ENCODE measurements at regions not wholly inside any gene's neighbourhood (a gene's known extent, or its start where the extent isn't known, plus 50 kb on each side); places are given as distances from the start of the nearest gene placed in this dataset.
"Not testable (repeated sequence)": the region's sequence is repeated elsewhere in the genome, so short reads cannot be mapped to it uniquely, and the experiment has no call there.

DNA sequence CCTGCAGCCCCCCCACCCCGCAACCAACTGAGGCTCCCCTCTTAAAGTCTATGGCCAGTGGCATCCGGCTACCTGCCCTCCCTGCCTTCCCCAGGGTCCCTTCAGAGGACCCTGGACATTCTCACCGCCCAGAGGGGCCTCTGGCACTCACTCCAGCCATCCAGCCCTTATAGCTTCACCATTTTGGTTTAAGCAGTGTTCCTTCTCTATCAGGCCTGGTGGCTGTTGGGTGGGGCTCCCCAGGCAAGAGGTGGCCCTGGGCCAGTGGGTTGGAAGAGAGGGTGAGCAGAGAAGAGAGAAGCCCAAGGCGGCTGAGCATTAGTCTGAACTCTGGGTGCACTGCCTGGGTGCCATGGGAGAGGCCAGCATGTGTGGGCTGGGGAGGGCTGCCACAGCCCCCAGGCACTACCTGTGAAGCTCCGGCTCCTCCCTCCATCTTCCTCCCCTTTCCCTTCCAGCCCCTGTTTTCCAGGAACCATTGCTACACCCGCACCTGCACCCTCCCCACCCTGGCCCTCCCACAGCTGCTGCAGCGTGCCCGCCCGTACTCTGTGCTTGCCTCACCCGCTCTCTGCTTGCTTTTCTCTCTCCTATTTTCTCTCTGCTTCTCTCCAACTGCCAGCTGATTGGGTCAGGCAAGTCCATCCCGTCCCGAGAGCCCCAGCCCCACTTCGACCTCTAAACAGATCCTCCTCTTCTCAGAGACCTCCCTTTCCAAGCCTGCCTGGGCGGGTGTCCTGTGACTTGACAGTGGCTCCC, 168.2 kb downstream of the TBC1D2B start:
- DNase-seq, result no peak

DNA sequence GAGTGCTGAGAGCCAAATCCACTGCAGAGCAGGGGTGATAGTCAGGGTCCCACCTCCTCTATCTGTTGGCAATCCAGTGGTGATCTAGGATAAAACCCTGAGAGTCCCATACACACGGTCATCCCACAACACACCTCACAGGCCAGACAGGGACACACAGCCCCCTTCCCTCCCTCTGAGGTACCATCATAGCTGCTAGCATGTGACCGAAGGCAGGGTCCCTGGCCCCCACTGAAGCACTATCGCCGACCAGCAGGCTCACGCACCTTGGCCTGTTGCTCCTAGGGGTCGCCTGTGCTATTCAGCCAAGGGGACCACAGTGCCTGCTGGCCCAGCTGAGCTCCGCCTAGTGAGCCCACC, 168.8 kb downstream of the TBC1D2B start:
- DNase-seq, result not testable (repeated sequence)

DNA sequence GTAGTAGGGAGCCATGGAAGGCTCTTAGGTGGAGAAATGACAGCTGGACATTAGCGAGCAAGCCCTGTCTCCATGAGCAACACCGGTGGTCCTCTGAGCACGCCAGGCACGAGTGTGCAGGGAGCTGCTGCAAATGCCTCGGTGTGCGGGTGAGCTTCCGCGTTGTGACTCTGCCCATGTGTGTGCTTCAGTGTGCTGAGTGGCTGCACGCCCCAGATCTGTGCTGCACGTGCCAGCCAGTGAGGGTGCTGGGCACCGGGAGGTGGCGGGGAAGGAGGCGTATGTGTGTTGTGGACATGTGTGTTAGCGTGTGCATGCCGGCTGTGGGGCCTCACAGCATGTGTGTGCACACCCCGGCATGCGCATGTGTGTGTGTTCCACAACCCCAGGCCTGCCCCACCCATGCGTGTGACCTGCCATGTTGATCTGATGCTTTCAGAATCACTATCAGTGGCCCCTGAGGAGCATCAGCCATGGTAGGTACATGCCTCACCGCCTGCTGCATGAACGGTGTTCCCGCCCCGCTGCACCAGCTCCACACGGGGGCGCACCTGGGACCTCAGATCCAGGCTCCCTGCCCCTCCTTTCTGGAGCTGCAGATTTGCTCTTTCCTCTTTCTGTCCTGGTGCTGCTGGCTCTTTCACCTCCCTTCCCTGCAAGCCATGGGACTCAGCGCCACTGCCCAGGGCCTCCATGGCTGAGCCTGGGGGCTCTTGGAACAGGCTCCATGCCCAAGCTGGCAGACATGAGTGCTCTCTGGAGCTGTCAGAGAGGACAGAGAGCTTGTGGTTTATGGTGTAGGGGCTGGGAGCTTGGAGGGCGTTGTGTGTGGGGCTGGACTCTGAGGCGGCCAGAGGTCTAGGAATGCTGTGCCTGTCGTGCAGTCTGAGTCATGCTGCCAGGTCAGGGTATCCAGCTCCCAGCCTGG, 169.4 kb downstream of the TBC1D2B start:
- no peak for DNase-seq

DNA sequence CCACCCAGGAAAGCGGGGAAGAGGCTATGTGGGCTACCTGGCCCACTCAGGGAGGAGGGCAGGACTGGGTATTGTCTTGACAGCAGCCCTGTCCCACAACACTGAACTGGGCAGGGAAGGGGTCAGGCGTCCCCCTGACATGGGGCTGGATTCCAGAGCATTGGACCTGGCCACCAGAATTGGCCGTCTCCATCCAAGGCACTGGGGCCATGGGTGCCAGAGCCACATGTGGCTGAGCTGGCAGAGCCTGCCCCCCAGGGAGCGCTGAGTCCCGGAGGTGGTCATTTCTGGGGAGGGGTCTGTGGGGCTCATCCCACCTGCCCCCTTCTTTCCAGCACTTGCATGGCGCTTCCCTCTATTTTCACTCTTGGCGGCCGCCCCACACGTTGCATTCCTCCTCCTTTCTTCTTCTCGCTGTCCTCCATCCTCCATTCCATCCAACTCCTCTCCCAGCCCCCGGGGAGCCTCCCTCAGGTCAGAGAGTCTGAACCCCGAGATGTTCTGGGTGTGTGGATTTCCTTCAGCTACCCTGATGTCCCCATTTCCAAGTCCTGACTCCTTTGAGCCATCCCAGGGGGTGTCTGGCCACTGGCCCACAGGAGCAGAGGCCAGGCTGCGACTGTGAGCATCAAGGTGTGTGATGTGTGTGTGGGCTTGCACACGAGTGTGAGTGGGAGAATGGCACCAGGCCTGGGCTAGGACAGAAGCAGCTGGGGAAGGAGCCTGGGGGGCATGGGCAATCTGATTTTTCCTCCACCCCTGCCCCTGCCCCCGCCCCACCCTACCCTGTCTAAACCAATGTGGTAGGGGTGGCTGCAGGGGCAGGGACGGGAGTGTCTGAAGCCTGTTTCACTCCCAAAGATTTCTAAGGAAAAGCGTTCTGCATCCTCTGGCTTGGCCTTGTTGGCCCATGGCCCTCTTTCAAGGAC, 171.2 kb downstream of the TBC1D2B start:
- not testable (repeated sequence) for DNase-seq

DNA sequence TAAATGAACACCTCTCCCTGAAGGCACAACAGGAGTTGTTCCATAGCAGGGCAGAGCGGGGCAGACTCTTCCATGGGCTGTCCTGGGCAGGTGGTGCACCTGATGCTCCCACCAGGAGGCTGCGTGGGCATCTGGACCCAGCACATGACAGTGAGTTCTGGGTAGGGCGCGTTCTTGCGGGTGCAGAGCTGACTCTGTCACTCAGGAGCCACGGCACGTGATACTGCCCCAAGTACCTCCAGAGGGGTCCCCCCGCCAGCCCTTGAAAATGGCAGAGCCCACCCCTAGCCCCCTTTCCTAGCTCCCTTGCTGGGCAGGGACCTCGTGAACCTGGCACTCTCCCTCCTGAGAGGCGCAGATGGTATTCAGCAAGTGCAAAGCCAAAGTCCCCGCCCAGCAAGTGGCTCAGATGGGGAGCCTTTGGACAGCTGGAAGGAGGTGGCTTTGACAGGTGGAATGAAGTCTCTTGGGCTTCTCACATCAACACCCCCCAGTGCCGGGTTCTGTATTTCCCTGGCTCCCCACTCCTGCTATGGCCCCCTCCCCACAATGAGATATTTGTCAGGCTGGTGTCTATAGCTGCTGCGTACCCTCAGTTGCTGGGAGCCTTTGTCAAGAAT, 172.1 kb downstream of the TBC1D2B start:
- DNase-seq, result no peak

DNA sequence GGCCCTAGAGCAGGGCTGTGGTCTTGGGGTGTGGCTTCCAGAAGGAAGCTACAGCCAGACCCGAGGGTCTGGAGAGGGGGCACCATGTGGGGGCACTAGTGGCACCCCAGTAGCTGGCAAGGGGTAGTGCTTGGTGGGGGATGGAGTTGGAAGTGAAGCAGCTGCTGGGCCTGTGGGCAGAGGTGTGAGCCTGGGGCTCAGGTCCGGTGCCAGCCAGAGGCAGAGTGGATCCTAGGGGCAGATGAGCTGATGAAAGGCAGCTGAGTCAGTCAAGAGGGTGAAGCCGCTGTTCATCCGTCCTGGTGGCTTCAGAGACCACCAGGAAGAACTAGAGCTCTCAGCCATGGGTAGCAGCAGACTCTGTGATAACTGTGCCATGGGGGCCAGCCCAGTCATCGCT, 172.6 kb downstream of the TBC1D2B start:
- DNase-seq, result no peak

DNA sequence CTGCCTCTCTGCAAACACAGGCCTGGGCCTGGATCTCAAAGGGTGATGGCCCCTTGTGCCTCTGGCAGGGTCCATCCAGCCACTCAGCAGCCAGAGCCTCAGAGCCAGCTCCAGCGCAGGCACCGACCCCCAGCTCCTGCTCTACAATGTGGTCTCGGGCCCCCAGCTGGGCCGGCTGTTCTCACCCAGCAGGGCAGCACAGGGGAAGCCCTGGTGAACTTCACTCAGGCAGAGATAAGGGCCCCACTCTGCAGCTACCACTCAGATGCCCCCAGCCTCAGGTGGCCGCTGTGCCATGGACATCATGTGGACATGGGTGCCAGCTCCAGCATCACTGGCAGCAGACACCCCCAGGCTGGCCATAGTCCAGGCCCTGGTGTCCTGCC, 173.1 kb downstream of the TBC1D2B start:
- no peak for DNase-seq

DNA sequence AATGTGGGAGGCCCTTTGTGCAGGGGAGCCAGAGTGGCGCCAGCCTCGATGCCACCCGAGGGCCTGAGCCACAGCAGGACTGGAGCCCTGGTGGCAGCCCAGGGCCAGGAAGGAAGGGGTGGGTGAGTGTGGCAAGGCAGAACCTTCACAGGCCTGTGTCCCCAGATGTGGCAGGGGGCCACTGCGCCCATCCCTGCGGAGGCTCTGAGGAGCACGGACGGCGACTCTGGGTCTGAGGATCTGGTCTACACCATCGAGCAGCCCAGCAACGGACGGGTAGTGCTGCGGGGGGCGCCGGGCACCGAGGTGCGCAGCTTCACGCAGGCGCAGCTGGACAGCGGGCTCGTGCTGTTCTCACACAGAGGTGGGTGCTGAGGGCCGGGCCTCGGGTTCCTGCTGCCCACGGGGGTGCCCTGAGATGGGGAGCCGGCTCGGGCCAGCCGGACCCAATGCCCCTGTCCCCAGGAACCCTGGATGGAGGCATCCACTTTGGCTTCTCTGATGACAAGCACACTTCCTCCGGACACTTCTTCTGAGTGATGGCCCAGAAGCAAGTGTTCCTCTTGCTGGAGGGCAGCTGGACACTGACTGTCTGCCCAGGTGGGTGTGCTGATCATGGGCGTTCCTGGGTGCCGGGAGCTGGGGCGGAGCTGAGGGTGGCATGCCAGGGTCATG, 173.6 kb downstream of the TBC1D2B start:
- DNase-seq, result not testable (repeated sequence)

DNA sequence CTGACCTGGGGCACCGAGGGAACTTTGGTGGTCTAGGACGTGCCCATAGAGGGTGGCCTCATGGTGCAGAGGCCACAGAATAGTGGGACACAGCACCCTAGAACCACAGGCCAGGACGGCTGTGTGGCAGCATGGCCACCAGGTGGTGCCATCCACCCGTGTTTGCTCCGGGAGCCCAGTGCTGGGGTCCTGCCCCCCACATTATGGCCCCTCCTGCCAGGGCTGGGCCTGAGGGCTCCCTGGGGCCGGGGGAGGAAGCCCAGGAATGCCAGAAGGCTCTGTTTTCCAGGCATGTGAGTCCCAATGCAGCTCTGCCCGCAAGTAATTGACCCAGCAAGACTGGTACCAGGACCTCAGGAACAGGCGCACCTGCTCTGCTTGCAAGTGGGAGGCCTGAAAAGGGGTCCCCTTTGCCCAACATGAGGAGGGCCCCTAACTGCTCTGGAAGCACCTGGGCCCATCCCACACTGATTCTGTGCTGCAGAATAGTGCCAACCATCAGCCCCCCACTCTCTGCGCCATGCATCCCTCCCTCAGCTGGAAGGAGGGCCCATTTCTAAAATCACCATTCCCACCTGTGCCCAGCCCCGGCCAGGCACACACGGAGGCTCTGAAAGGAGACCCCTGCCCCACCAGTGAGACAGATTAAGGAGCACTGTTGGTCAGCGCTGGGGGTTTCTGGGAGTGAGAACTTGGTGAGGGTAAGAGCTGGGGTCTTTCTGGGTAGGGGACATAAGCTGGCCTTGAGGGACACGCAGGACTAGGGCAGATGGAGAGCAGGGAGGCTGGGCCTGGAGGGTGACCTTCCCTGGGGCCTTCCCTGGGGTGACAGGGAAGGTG, 174.4 kb downstream of the TBC1D2B start:
- not testable (repeated sequence) for DNase-seq

DNA sequence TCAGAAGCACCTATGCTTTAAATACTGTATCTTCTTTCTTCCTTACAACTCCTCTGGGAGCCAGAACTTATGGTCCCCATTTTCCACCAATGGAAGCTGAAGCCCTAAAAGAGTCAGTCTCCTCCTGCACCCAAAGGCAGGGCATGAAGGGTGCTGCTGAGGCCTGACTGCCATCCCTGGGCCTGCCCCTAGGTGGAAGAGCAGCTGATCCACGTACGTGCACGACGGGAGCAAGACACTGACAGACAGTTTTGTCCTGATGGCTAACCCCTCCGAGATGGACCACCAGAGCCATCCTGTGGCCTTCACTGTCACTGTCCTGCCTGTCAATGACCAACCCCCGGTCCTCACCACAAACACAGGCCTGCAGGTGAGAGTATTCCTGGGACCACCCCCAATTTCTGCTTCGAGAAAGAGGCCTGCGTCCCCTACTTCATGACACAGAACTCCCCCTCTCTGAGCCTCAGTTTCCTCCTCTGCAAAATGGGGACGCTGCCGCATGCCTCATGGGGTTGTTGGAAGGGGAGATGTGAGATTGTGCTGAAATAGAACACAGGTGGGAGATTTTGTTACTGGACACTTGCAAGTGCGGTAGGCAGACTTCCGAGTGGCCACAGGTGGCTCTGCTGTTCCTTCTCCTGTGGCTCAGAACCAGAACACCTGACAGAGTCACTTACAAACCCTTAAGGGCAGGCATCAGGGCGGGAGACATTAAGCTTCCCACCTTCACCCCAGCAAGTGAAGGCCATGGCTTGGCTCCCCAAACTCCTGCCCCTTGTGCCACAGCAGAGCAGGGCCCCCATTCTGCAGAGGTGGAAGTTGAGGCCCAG, 175.4 kb downstream of the TBC1D2B start:
- no peak for DNase-seq

DNA sequence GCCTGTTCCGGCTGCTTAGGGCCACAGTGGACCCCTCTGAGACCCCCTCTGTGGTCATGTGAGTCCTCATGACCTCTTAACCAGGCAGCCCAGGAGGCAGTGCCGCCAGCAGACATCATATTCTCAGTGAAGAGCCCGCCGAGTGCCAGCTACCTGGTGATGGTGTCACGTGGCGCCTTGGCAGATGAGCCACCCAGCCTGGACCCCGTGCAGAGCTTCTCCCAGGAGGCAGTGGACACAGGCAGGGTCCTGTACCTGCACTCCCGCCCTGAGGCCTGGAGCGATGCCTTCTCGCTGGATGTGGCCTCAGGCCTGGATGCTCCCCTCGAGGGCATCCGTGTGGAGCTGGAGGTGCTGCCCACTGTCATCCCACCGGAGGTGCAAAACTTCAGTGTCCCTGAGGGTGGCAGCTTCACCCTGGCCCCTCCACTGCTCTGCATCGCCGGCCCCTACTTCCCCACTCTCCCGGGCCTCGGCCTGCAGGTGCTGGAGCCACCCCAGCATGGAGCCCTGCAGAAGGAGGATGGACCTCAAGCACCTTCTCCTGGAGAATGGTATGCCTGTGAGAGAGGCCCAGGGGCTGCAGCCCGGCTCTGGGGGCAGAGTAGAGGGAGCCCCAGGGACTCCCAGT, 176.1 kb downstream of the TBC1D2B start:
- no peak for DNase-seq

DNA sequence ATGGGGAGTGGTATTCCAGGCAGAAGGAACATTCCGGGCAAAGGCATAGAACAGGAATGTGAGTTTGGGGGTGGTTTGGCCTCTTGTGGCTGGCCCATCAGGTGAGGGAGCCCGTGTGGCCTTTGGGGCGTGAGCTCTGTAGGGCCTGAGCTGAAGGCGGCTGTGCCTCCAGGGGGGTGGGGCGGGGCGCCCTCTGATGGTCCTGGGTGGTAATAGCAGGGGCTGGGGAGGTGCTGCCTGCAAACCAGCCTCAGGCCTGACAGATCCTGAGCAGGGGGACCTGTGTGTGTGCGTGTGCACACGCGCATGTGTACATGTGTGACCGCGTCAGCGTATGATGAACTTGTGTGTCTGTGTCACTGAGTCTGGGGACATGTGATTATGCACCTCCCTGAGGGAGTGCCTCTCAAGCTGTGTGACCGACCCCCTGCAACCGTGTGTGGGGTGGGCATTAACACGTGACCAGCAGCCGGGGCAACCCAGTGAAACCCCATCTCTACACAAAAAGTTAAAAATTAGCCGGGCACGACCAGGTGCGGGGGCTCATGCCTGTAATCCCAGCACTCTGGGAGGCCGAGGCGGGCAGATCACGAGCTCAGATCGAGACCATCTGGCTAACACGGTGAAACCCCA, 177.1 kb downstream of the TBC1D2B start:
- not testable (repeated sequence) for DNase-seq

DNA sequence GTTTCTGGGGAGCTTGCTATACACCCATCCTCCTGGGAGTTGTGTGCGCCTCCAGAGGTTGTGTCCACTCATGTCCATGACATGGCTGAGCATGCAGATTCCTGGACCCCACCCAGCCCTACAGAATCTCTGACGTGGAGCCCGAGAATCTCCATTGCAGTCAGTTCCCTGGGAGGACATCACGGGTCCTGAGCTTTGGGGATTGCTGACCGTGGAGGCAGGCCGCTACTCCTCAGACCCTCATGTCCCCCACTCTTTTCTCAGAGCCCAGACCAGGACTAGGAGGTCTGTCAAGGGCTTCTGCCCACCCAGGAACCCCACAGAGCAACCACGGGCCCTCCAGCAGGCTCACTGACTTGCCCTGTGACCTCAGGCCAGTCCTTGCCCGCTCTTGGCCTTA, 177.7 kb downstream of the TBC1D2B start:
- not testable (repeated sequence) for DNase-seq

DNA sequence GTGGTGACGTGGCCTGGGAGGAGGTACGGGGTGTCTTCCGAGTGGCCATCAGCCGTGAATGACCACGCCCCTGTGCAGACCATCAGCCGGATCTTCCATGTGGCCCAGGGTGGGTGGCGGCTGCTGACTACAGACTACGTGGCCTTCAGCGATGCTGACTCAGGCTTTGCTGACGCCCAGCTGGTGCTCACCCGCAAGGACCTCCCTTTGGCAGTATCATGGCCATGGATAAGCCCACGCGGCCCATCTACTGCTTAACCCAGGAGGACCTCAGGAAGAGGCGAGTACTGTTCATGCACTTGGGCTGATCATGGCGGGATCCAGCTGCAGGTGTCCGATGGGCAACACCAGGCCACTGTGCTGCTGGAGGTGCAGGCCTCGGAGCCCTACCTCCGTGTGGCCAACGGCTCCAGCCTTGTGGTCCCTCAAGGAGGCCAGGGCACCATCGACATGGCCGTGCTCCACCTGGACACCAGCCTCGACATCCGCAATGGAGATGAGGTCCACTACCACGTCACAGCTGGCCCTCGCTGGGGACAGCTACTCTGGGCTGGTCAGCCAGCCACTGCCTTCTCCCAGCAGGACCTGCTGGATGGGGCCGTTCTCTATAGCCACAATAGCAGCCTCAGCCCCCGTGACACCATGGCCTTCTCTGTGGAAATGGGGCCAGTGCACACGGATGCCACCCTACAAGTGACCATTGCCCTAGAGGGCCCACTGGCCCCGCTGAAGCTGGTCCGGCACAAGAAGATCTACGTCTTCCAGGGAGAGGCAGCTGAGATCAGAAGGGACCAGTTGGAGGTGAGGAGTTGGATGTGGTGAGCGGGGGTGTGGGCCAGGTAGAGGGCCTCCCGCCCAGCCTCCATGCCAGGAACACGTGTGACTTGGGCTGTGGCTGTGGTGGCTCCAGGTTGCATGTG, 178.4 kb downstream of the TBC1D2B start:
- no peak for DNase-seq

DNA sequence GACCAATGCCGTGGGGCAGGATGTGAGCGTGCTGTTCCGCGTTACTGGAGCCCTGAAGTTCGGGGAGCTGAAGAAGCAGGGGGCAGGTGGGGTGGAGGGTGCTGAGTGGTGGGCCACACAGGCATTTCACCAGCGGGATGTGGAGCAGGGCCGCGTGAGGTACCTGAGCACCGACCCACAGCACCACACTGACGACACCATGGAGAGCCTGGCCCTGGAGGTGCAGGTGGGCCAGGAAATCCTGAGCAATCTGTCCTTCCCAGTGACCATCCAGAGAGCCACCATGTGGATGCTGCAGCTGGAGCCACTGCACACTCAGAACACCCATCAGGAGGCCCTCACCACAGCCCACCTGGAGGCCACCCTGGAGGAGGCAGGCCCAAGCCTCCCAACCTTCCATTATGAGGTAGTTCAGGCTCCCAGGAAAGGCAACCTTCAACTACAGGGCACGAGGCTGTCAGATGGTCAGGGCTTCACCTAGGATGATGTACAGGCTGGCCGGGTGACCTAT, 179.6 kb downstream of the TBC1D2B start:
- DNase-seq, result no peak

DNA sequence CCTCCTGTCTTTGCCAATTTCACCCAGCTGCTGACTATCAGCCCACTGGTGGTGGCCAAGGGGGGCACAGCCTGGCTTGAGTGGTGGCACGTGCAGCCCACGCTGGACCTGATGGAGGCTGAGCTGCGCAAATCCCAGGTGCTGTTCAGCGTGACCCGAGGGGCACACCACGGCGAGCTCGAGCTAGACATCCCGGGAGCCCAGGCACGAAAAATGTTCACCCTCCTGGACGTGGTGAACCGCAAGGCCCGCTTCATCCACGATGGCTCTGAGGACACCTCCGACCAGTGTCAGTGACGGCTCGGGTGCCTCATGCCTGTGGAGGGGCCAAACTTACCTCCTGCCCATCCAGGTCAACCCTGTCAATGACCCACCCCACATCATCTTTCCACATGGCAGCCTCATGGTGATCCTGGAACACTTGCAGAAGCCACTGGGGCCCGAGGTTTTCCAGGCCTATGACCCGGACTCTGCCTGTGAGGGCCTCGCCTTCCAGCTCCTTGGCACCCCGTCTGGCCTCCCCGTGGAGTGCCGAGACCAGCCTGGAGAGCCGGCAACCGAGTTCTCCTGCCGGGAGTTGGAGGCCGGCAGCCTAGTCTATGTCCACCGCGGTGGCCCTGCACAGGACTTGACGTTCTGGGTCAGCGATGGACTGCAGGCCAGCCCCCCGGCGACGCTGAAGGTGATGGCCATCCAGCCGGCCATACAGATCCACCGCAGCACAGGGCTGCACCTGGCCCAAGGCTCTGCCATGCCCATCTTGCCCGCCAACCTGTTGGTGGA, 180.2 kb downstream of the TBC1D2B start:
- DNase-seq, result not testable (repeated sequence)

Measured in NCI-H446 treated with DMSO at 0.1 percent for 48 hours (cell line).